HEK293 (cell line): ENCODE measurements at regions not wholly inside any gene's neighbourhood (a gene's known extent, or its start where the extent isn't known, plus 50 kb on each side); places are given as distances from the start of the nearest gene placed in this dataset.
A peak's percentile ranks its signal among the peaks of the same experiment; 100 is the strongest.

Source experiments
- CTCF ChIA-PET: fragments of 350-600 bp; formaldehyde crosslinking; extraction: SDS; loops from one replicate; lab custom pipeline; 2021; ENCODE audit warnings: antibody characterized with exemption; lab: Yijun Ruan, JAX
- POLR2A ChIA-PET: fragments of 300-600 bp; formaldehyde crosslinking; extraction: SDS; loops from one replicate; lab custom pipeline; 2020; ENCODE audit warnings: antibody characterized with exemption, inconsistent platforms; lab: Yijun Ruan, JAX
- H3K27ac ChIP-seq: fragments of 200-500 bp; sonication (Bioruptor generic); 2 replicates; pipeline ENCODE4 v1.5.1; 2014; ENCODE audit warnings: low read depth, low read length, control low read depth, inconsistent platforms; ENCODE audit errors: extremely low read depth
- H3K36me3 ChIP-seq, 2 experiments: fragments of 200-500 bp in 1 of 2; sonication (Bioruptor generic) in 1 of 2; 1 replicate in 1 of 2; 2 replicates in 1 of 2; pipeline ENCODE4 v1.5.1; 2014 to 2017; ENCODE audit warnings: inconsistent platforms in 2 of 2, low read length in 2 of 2; ENCODE audit not compliant: control insufficient read depth in 2 of 2, insufficient read depth in 1 of 2
- H3K4me1 ChIP-seq: fragments of 200-500 bp; sonication (Bioruptor generic); 2 replicates; pipeline ENCODE4 v1.5.1; 2014; ENCODE audit warnings: mild to moderate bottlenecking, low read length, inconsistent platforms; ENCODE audit not compliant: control insufficient read depth, insufficient read depth
- H3K4me3 ChIP-seq: 2 replicates; pipeline ENCODE4 v1.5.1; 2011; ENCODE audit warnings: low read depth, mild to moderate bottlenecking, control low read depth, low read length, moderate library complexity
- H3K9me3 ChIP-seq: fragments of 200-500 bp; sonication (Bioruptor generic); 2 replicates; pipeline ENCODE4 v1.5.1; 2014; ENCODE audit warnings: low read depth, low read length, inconsistent platforms; ENCODE audit not compliant: control insufficient read depth, insufficient read depth
- GLIS1 ChIP-seq: fragments of 450-650 bp; formaldehyde crosslinking; IDR thresholded peaks from 2 replicates; pipeline ENCODE4 v1.5.1; 2016; ENCODE audit warnings: missing biosample characterization, missing genetic modification characterization
- TCF7L2 ChIP-seq: IDR thresholded peaks from 2 replicates; pipeline ENCODE4 v1.6.1; 2011; ENCODE audit warnings: low read depth, mild to moderate bottlenecking, inconsistent platforms, low read length, moderate library complexity, borderline replicate concordance
- ZBTB49 ChIP-seq: fragments of 450-650 bp; formaldehyde crosslinking; IDR thresholded peaks from 2 replicates; pipeline ENCODE4 v1.5.1; 2016; ENCODE audit warnings: missing biosample characterization, missing genetic modification characterization, low read depth
- ZNF24 ChIP-seq: fragments of 450-650 bp; formaldehyde crosslinking; IDR thresholded peaks from 2 replicates; pipeline ENCODE4 v1.5.1; 2016; ENCODE audit warnings: missing biosample characterization, missing genetic modification characterization
- ZNF398 ChIP-seq: fragments of 450-650 bp; formaldehyde crosslinking; IDR thresholded peaks from 2 replicates; pipeline ENCODE4 v1.5.1; 2017; ENCODE audit warnings: missing biosample characterization, missing genetic modification characterization
- ZNF433 ChIP-seq: fragments of 450-650 bp; formaldehyde crosslinking; IDR thresholded peaks from 2 replicates; pipeline ENCODE4 v1.5.1; 2016; ENCODE audit warnings: missing biosample characterization, missing genetic modification characterization, low read depth
- ZNF488 ChIP-seq: fragments of 450-650 bp; formaldehyde crosslinking; IDR thresholded peaks from 2 replicates; pipeline ENCODE4 v1.5.1; 2016; ENCODE audit warnings: missing biosample characterization, missing genetic modification characterization
- ZNF521 ChIP-seq: fragments of 450-650 bp; formaldehyde crosslinking; IDR thresholded peaks from 2 replicates; pipeline ENCODE4 v1.5.1; 2017; ENCODE audit warnings: missing biosample characterization, mild to moderate bottlenecking, missing genetic modification characterization
- ZNF830 ChIP-seq: fragments of 450-650 bp; IDR thresholded peaks from 2 replicates; pipeline ENCODE4 v1.5.0; 2018; ENCODE audit warnings: missing biosample characterization, missing genetic modification characterization, low read depth, mild to moderate bottlenecking, moderate library complexity

GRCh38 chr18:25467226-25467987, 115.4 kb upstream of the ZNF521 start:
- CTCF ChIA-PET = interaction anchor here (1.0 kb wide), 1 partner anchor 50 kb away, joined by 4 read pairs; no protein-coding TSS in a partner anchor
- POLR2A ChIA-PET = no interaction called here
- TF ChIP-seq ZNF398 (tag by site-specific recombination) = 0 out of 2 replicates have a peak, but pooled peaks have one; percentile 19
- TF ChIP-seq ZNF433 (tag by site-specific recombination) = no peak
- TF ChIP-seq, all 188 proteins: peak for 1
- no peak overlapping the region for H3K27ac ChIP-seq
- H3K4me1 ChIP-seq = no peaks in the 10 kb centered on the region
- no peaks in the 10 kb centered on the region for H3K9me3 ChIP-seq
- H3K4me3 ChIP-seq = no peak overlapping the region
- H3K36me3 ChIP-seq = no peaks in the 10 kb centered on the region

GRCh38 chr18:25465152-25465732, 113.3 kb upstream of the ZNF521 start:
- Histone ChIP-seq H3K4me1 (no peaks in the 10 kb centered on the region), H3K27ac (no peak overlapping the region), H3K4me3 (no peak overlapping the region), H3K36me3 (no peaks in the 10 kb centered on the region), H3K9me3 (no peaks in the 10 kb centered on the region)
- ChIA-PET POLR2A (no interaction called here), CTCF (interaction anchor here (1.1 kb wide), 1 partner anchor 9 kb away, joined by 3 read pairs; no protein-coding TSS in a partner anchor)
- TF ChIP-seq ZNF830 (no peak), TCF7L2 (no peak), ZBTB49 (tag by site-specific recombination) (no peak)

- no peak overlapping the region for H3K4me3 ChIP-seq
- CTCF ChIA-PET = interaction anchor here (0.8 to 1.1 kb wide), 2 partner anchors 10 to 204 kb away, joined by 3 read pairs; no protein-coding TSS in a partner anchor
- TF ChIP-seq ZNF521 (tag by site-specific recombination) (no peak), GLIS1 (tag by site-specific recombination) (peak; percentile 28; the same call in 1 of the 2 replicates)
- no peak overlapping the region for H3K27ac ChIP-seq
- POLR2A ChIA-PET = no interaction called here
- no peaks in the 10 kb centered on the region for H3K4me1 ChIP-seq
- no peaks in the 10 kb centered on the region for H3K36me3 ChIP-seq
- no peaks in the 10 kb centered on the region for H3K9me3 ChIP-seq
These were observed 112.3 kb upstream of the ZNF521 start for GRCh38 chr18:25464227-25464626.

GRCh38 chr18:25463726-25464125, 111.8 kb upstream of the ZNF521 start:
- no peaks in the 10 kb centered on the region for H3K36me3 ChIP-seq

More at GRCh38 chr18:25463726-25464125, 111.8 kb upstream of the ZNF521 start:
- no peak overlapping the region for H3K27ac ChIP-seq
- H3K4me3 ChIP-seq = no peak overlapping the region
- CTCF ChIA-PET = interaction anchor here (0.8 to 1.1 kb wide), 2 partner anchors 11 to 205 kb away, joined by 3 read pairs; no protein-coding TSS in a partner anchor
- TF ChIP-seq ZNF488 (tag by site-specific recombination) (no peak), ZNF24 (tag by site-specific recombination) (0 out of 2 replicates have a peak, but pooled peaks have one; percentile 55)
- TF ChIP-seq, all 188 proteins: peak for 1
- POLR2A ChIA-PET = no interaction called here
- no peaks in the 10 kb centered on the region for H3K4me1 ChIP-seq
- no peaks in the 10 kb centered on the region for H3K9me3 ChIP-seq
